ENCODE measurements at regions not wholly inside any gene's neighbourhood (a gene's known extent, or its start where the extent isn't known, plus 50 kb on each side); places are given as distances from the start of the nearest gene placed in this dataset.

DNA sequence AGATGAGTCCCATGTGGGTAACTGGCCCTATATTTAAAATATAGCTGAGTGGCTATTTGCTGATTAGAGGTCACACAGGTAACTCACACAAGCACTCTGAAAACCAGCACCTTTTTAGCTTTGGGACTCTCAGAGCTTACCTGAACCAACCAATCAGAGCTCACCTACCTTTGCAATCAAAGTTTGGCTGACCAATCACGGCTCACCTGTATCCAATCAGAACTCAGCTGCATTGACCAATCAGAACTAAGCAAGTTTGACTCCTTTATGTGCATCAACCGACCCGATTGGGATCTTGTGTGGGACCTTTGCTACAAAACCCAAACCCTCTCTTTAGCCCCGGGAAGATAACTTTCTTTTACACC, 106.8 kb upstream of the NXT1 start:
- intact Hi-C loops (cut with micrococcal nuclease) (no loop called here), in situ Hi-C loops (cut with MboI) (no loop called here)
- TF ChIP-seq, protein P1, sequence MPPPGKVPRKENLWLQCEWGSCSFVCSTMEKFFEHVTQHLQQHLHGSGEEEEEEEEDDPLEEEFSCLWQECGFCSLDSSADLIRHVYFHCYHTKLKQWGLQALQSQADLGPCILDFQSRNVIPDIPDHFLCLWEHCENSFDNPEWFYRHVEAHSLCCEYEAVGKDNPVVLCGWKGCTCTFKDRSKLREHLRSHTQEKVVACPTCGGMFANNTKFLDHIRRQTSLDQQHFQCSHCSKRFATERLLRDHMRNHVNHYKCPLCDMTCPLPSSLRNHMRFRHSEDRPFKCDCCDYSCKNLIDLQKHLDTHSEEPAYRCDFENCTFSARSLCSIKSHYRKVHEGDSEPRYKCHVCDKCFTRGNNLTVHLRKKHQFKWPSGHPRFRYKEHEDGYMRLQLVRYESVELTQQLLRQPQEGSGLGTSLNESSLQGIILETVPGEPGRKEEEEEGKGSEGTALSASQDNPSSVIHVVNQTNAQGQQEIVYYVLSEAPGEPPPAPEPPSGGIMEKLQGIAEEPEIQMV (tag; conservative IDR thresholded peaks at IDR 0.05; ENCODE audit: low read depth) = 0 out of 2 replicates have a peak, but pooled peaks have one; percentile 6
- TF ChIP-seq PTRF (tag; IDR thresholded peaks at IDR 0.05) (no peak), RBM25 (IDR thresholded peaks at IDR 0.05; ENCODE audit: low read depth, low read length, severe bottlenecking) (peak; percentile 19), ZNF764 (CRISPR knock-in tag; IDR thresholded peaks at IDR 0.05; ENCODE audit: low read depth) (no peak)
- Histone ChIP-seq H3K27ac (ENCODE audit: extremely low read depth, low read depth, low read length) (no peak overlapping the region), H3K4me3 (no peak overlapping the region), H3K4me2 (ENCODE audit: insufficient read depth, low read length) (no peak overlapping the region), H3K27me3 (ENCODE audit: control insufficient read depth in 2 of 2, insufficient read depth in 2 of 2, low read length in 2 of 2) (peaks cover 2 to 4% of the 10 kb centered on the region in 2 experiments; a peak in 1 of 5 replicates), H3K36me3 (ENCODE audit: control insufficient read depth, insufficient read depth, low read length) (no peaks in the 10 kb centered on the region), H3K79me2 (ENCODE audit: control insufficient read depth, insufficient read depth, low read length) (no peaks in the 10 kb centered on the region), H3K9ac (ENCODE audit: insufficient read depth in 1 of 2, low read depth in 2 of 2, low read length in 2 of 2) (no peak overlapping the region), H3K9me1 (ENCODE audit: control insufficient read depth, insufficient read depth, low read length) (no peaks in the 10 kb centered on the region), H3K4me1 (replicated peaks in 1 of 2; ENCODE audit: control insufficient read depth in 2 of 2, insufficient read depth in 2 of 2, low read length in 2 of 2) (peaks cover 0 to 5% of the 10 kb centered on the region in 2 experiments; a peak in 3 of 5 replicates), H3K9me3 (replicated peaks; ENCODE audit: control insufficient read depth, insufficient read depth, low read depth, low read length) (no peaks in the 10 kb centered on the region), H2AFZ (ENCODE audit: low read depth, low read length) (no peak overlapping the region), H4K20me1 (replicated peaks; ENCODE audit: control insufficient read depth, insufficient read depth, low read length) (no peaks in the 10 kb centered on the region)
- WGBS (ENCODE audit: insufficient coverage, low coverage, missing lambda C conversion rate) = 21% methylated on average over 3 of the region's 4 CpGs
- no peak for ATAC-seq
- peak in 3 of 4 experiments; percentile 31 to 36 (median 34) for DNase-seq (ENCODE audit: extremely low read depth in 1 of 4, low spot score in 3 of 4)
- FAIRE-seq = peak; percentile 11
- POLR2A ChIA-PET = interaction anchor here (0.8 kb wide), 1 partner anchor 112 kb away, joined by 3 read pairs; no protein-coding TSS in a partner anchor
- no TSS peak for BruUV-seq (replicated peaks)
- CTCF ChIA-PET (ENCODE audit: low intra/inter-chr PET ratio) = no interaction called here
